T-cell (primary cell): ENCODE measurements at regions not wholly inside any gene's neighbourhood (a gene's known extent, or its start where the extent isn't known, plus 50 kb on each side); places are given as distances from the start of the nearest gene placed in this dataset.

Experiments used
- ATAC-seq, 4 experiments: fragments of 200-7000 bp in 3 of 4; fragments of 150-1000 bp in 1 of 4; cut with Tn5 transposase; replicated peaks in 1 of 4; 1 replicate in 3 of 4; 2 replicates in 1 of 4; pipeline ENCODE4 v1.10.0; 2021; ENCODE audit warnings: moderate library complexity in 3 of 4, mild to moderate bottlenecking in 2 of 4, moderate number of reproducible peaks in 1 of 4
- CTCF ChIA-PET, 2 donors: fragments of 300-600 bp; sonication (Branson Sonifier 250); formaldehyde crosslinking; loops; one replicate each; lab custom pipeline; 2022; ENCODE audit warnings: antibody characterized with exemption in 2 of 2; lab: Charles Lee
- POLR2A ChIA-PET, 2 donors: fragments of 300-600 bp; sonication (Branson Sonifier 250); formaldehyde crosslinking; loops; one replicate each; lab custom pipeline; 2022; ENCODE audit warnings: antibody characterized with exemption in 2 of 2; lab: Charles Lee
- DNase-seq, 35 experiments: peaks; one replicate each; pipeline versions ENCODE4 v3.0.0 to v3.0.0-alpha.2; 2013 to 2023
- H3K27ac ChIP-seq: one replicate; pipeline ENCODE4 v1.5.1; 2013; ENCODE audit warnings: low read length
- H3K27me3 ChIP-seq, 2 experiments: replicated peaks in 1 of 2; 1 replicate in 1 of 2; 2 replicates in 1 of 2; pipeline versions ENCODE4 v1.6.1 to v1.7.0; 2013; ENCODE audit warnings: low read length in 1 of 2, mixed read lengths in 1 of 2; ENCODE audit not compliant: control insufficient read depth in 2 of 2, insufficient read depth in 2 of 2; ENCODE audit errors: extremely low read depth in 1 of 2
- H3K36me3 ChIP-seq, 2 donors: 1 replicate in 1 of 2; 2 replicates in 1 of 2; pipeline versions ENCODE4 v1.6.1 to v1.7.0; 2013; ENCODE audit warnings: low read length in 1 of 2; ENCODE audit not compliant: control insufficient read depth in 2 of 2, insufficient read depth in 1 of 2; ENCODE audit errors: extremely low read depth in 1 of 2
- H3K4me1 ChIP-seq, 2 experiments: 1 replicate in 1 of 2; 2 replicates in 1 of 2; pipeline versions ENCODE4 v1.6.1 to v1.7.0; 2013; ENCODE audit warnings: low read length in 2 of 2, mixed read lengths in 1 of 2; ENCODE audit not compliant: insufficient read depth in 2 of 2, control insufficient read depth in 1 of 2; ENCODE audit errors: extremely low read depth in 1 of 2
- H3K4me3 ChIP-seq, 2 donors: 1 replicate in 1 of 2; 2 replicates in 1 of 2; pipeline versions ENCODE4 v1.5.1 to v1.7.0; 2013; ENCODE audit warnings: mild to moderate bottlenecking in 2 of 2, low read length in 1 of 2, moderate library complexity in 1 of 2; ENCODE audit not compliant: control insufficient read depth in 1 of 2; ENCODE audit errors: extremely low read depth in 1 of 2
- H3K9me3 ChIP-seq: 2 replicates; pipeline ENCODE4 v1.7.0; 2013
- H3K27ac Mint-ChIP-seq, 2 donors: one replicate each; pipeline ENCODE4 v1.8.0; 2020 to 2021; ENCODE audit warnings: mild to moderate bottlenecking in 2 of 2, mixed read lengths in 2 of 2
- H3K27me3 Mint-ChIP-seq, 2 donors: one replicate each; pipeline ENCODE4 v1.8.0; 2021 to 2022; ENCODE audit warnings: mixed read lengths in 2 of 2
- H3K36me3 Mint-ChIP-seq: one replicate; pipeline ENCODE4 v1.8.0; 2021; ENCODE audit warnings: mixed read lengths
- H3K4me1 Mint-ChIP-seq, 3 donors: one replicate each; pipeline ENCODE4 v1.8.0; 2020 to 2022; ENCODE audit warnings: mixed read lengths in 3 of 3, mild to moderate bottlenecking in 1 of 3
- H3K4me3 Mint-ChIP-seq, 3 donors: one replicate each; pipeline ENCODE4 v1.8.0; 2020 to 2022; ENCODE audit warnings: mild to moderate bottlenecking in 3 of 3, mixed read lengths in 3 of 3, moderate library complexity in 3 of 3
- H3K9me3 Mint-ChIP-seq, 3 donors: one replicate each; pipeline ENCODE4 v1.8.0; 2020 to 2022; ENCODE audit warnings: mixed read lengths in 3 of 3
- WGBS: methylation state at CpG from one replicate; pipeline ENCODE4 v1.1.5; 2013; ENCODE audit warnings: missing lambda C conversion rate; ENCODE audit not compliant: insufficient coverage; 5-methylcytosine and 5-hydroxymethylcytosine counted together

DNA sequence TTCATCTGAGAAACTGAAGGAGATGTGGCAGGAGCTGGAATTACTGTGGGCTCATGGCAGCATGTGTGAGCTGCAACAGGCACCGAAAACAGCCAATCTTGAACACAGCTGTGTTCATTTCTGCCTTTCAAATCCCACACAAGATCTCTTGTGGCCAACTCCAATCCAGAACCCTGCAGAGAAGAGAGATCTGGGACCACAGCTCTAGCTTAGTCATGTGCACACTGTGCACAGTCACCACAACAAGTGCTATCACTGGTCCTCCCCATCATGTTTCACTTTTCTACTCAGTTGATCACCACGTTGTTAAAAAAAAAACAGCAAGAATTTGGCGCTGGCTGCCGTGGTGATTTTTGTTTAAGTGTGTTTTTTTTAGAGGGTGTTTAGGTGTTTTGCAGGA is 254.5 kb upstream of the ELAC2 start:
- Histone ChIP-seq H3K4me1 (no peaks in the 10 kb centered on the region), H3K27me3 (no peaks in the 10 kb centered on the region), H3K36me3 (no peaks in the 10 kb centered on the region), H3K4me3 (no peak overlapping the region), H3K9me3 (no peaks in the 10 kb centered on the region), H3K27ac (no peak overlapping the region)
- Mint-ChIP-seq H3K4me3 (no peak overlapping the region), H3K36me3 (no peaks in the 10 kb centered on the region), H3K4me1 (no peaks in the 10 kb centered on the region), H3K9me3 (no peaks in the 10 kb centered on the region), H3K27me3 (peaks cover 4 to 6% of the 10 kb centered on the region in 2 donors), H3K27ac (no peak overlapping the region)
- DNase-seq (no peak), ATAC-seq (no peak)
- ChIA-PET CTCF (no interaction called here), POLR2A (no interaction called here)
- 100% methylated on average over 1 of the region's 4 CpGs for WGBS

DNA sequence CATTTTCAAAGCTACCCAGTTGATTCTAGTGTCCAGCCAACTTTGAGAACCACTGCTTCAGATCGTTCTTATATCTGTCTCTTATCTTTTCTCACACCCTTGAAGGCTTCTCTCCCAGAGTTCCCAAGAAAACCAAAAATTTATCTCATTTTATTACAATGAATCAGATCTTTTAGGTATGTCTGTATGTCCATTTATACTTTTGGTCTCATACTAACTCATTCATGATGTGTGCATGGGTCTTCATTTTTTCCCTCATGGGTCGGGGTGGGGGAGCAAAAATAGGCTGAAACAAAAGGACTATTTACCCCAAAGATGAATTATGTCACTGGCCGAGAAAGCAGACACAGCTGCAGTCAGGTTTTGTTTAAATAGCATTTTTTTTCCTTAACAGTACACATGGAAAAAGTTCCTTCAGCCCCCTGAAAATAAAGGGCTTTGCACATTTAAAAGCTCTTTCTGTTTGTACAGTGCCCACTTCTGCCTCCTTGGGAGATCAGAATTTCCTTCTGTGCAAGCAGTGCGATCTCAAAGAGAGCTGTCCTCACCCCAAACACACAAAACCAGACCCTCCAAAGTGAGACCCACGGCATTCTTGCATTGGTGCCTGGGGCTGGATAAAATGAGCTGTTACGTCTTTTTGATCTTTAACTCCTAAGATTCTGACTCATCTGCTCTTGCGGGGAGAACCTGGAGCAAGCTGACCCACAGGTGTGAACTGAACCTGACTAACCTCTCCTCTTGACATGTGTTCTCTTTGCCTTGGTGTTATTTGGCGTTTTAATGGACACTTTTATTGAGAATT is 251.2 kb upstream of the ELAC2 start:
- WGBS = 60% methylated on average over 2 of the region's 8 CpGs
- Mint-ChIP-seq H3K4me1 (no peaks in the 10 kb centered on the region), H3K27ac (no peak overlapping the region), H3K27me3 (peaks cover 0 to 5% of the 10 kb centered on the region in 2 donors), H3K36me3 (no peaks in the 10 kb centered on the region), H3K4me3 (no peak overlapping the region), H3K9me3 (no peaks in the 10 kb centered on the region)
- no peaks in the 10 kb centered on the region for H3K4me1 ChIP-seq
- H3K27me3 ChIP-seq = no peaks in the 10 kb centered on the region
- ChIA-PET CTCF (no interaction called here), POLR2A (no interaction called here)
- no peak overlapping the region for H3K27ac ChIP-seq
- no peak for DNase-seq
- no peak overlapping the region for H3K4me3 ChIP-seq
- no peak for ATAC-seq
- H3K9me3 ChIP-seq = no peaks in the 10 kb centered on the region
- no peaks in the 10 kb centered on the region for H3K36me3 ChIP-seq

DNA sequence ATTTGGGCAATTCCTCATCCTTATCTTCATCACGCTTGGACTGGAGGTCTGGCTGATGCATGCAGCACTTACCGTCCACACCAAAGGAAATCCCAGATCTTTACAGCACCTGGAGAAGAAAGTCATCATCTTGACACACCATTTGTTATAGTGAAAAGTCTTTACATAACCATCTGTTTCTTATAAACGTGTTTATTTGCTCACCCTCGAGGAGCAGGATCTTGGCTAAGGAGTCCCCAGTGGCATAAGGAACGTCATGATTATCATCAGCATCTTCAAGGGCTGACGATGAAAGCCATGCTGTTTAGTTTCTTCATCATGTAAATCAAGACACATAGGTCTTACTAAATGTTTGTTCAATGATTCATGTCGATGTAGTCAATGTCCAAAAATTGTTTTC is 248.8 kb upstream of the ELAC2 start:
- Mint-ChIP-seq H3K9me3 (no peaks in the 10 kb centered on the region), H3K27ac (no peak overlapping the region), H3K4me3 (no peak overlapping the region), H3K36me3 (no peaks in the 10 kb centered on the region), H3K4me1 (no peaks in the 10 kb centered on the region), H3K27me3 (peaks cover 0 to 5% of the 10 kb centered on the region in 2 donors)
- ATAC-seq (no peak), DNase-seq (no peak)
- Histone ChIP-seq H3K36me3 (no peaks in the 10 kb centered on the region), H3K4me3 (no peak overlapping the region), H3K9me3 (no peaks in the 10 kb centered on the region), H3K27ac (no peak overlapping the region), H3K4me1 (no peaks in the 10 kb centered on the region), H3K27me3 (no peaks in the 10 kb centered on the region)
- 40% methylated on average over 2 of the region's 7 CpGs for WGBS
- POLR2A ChIA-PET = no interaction called here
- CTCF ChIA-PET = no interaction called here

DNA sequence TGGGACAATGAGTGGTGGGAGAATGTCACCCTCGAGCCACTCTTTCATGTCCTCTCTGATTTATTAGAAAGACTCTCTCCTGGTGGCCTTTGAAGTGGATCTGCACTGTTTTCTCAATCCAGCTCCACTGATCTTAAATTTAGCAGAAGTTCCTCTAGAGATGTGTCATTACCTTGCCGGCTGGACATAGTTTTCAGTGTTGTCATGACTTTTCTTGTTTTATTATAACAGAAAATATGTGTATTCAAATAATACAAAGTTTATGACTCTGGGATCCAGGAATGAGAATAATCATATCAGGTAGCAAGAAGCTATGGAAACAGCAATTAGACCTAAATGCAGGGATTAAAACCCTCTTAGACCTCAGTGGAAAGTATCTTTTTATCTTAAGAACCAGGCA is 247.5 kb upstream of the ELAC2 start:
- POLR2A ChIA-PET = no interaction called here
- H3K4me1 ChIP-seq = no peaks in the 10 kb centered on the region
- H3K9me3 Mint-ChIP-seq = no peaks in the 10 kb centered on the region
- no peaks in the 10 kb centered on the region for H3K9me3 ChIP-seq
- WGBS = 20% methylated on average over 1 of the region's 2 CpGs
- H3K36me3 Mint-ChIP-seq = no peaks in the 10 kb centered on the region
- peaks cover 0 to 5% of the 10 kb centered on the region in 2 donors for H3K27me3 Mint-ChIP-seq
- no peaks in the 10 kb centered on the region for H3K36me3 ChIP-seq
- H3K4me3 Mint-ChIP-seq = no peak overlapping the region
- H3K27me3 ChIP-seq = peaks cover 0 to under 1% of the 10 kb centered on the region in 2 experiments
- DNase-seq (no peak), ATAC-seq (no peak)
- no peaks in the 10 kb centered on the region for H3K4me1 Mint-ChIP-seq
- H3K27ac Mint-ChIP-seq = no peak overlapping the region
- CTCF ChIA-PET = no interaction called here
- H3K27ac ChIP-seq = no peak overlapping the region
- no peak overlapping the region for H3K4me3 ChIP-seq

DNA sequence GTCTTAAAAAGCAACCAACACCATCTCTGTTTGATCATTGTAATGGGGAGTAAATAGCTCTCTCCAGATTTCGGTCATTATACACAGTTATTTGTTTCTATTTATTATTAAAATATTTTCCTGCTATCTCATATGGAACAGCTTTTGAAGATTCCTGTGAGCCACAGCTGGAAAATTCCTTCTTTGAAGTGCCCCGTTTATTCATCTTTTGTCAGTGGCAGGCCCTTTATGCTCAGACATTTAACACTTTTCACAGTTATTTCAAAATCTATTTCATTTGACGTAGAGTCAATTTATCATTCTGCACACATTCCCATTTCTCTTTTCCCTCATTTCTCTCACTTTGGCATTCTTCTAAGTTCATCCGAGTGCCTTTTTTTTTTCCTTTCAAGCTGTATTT is 245.9 kb upstream of the ELAC2 start:
- Histone ChIP-seq H3K27me3 (peaks cover 0 to 5% of the 10 kb centered on the region in 2 experiments), H3K4me1 (no peaks in the 10 kb centered on the region), H3K36me3 (no peaks in the 10 kb centered on the region), H3K4me3 (no peak overlapping the region), H3K9me3 (no peaks in the 10 kb centered on the region), H3K27ac (no peak overlapping the region)
- 83% methylated on average over 3 of the region's 4 CpGs for WGBS
- Mint-ChIP-seq H3K9me3 (no peaks in the 10 kb centered on the region), H3K4me1 (no peaks in the 10 kb centered on the region), H3K36me3 (no peaks in the 10 kb centered on the region), H3K27ac (no peak overlapping the region), H3K27me3 (peaks cover 0 to 4% of the 10 kb centered on the region in 2 donors), H3K4me3 (no peak overlapping the region)
- DNase-seq (no peak), ATAC-seq (no peak)
- ChIA-PET CTCF (no interaction called here), POLR2A (interaction anchor here in 1 of 2 donors (0.6 kb wide), 1 partner anchor 371 kb away, joined by 3 read pairs; no protein-coding TSS in a partner anchor)

DNA sequence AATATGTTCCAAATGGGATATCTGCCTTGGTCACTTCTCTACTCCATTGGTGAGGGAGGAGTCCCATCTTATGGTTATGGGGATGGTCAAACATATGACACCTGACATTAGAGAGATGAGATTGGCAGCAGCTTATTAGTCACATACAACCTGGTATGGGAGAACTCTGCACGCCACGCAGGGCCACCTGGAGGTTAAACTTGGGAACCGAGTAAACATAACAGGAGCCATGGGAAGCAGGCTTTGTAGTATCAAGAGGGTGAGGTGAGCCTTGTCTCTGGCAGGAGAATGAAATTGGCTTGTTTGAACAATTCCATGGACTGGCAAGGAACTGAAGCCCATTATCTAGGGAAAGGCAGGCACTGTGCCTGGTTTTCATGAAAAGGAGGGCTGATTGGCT is 238.7 kb upstream of the ELAC2 start:
- H3K4me1 Mint-ChIP-seq = no peaks in the 10 kb centered on the region
- Histone ChIP-seq H3K27me3 (peaks cover 0 to 5% of the 10 kb centered on the region in 2 experiments), H3K36me3 (no peaks in the 10 kb centered on the region), H3K27ac (no peak overlapping the region), H3K4me1 (no peaks in the 10 kb centered on the region), H3K4me3 (no peak overlapping the region), H3K9me3 (no peaks in the 10 kb centered on the region)
- H3K27ac Mint-ChIP-seq = no peak overlapping the region
- CTCF ChIA-PET = no interaction called here
- H3K9me3 Mint-ChIP-seq = peaks cover 0 to 11% (median 1%) of the 10 kb centered on the region in 3 donors
- no peak for ATAC-seq
- no peak for DNase-seq
- no peak overlapping the region for H3K4me3 Mint-ChIP-seq
- 88% methylated on average over 3 of the region's 3 CpGs for WGBS
- POLR2A ChIA-PET = no interaction called here
- no peaks in the 10 kb centered on the region for H3K27me3 Mint-ChIP-seq
- no peaks in the 10 kb centered on the region for H3K36me3 Mint-ChIP-seq
